ENCODE measurements at regions not wholly inside any gene's neighbourhood (a gene's known extent, or its start where the extent isn't known, plus 50 kb on each side); places are given as distances from the start of the nearest gene placed in this dataset.

DNA sequence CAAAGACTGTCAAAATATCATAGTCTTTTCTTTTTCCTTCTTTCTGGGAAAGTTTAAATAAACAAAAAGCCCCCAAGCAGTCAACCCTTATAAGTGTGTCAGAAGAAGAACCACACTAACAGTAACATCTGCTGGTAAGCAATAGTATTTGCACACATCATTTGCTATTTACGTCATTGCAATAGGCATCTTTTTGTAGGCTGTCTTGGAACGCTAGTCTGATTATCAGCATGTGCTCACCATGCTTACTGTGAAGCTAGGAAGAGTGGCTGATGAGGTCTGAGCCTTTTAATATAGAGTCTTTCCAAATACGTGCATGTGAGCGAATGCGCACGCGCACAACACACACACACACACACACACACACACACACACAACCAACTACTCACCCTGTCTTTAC lies 599.0 kb upstream of the TPK1 start:
- Histone ChIP-seq H4K20me1 (replicated peaks in 1 of 2; ENCODE audit: control insufficient read depth in 1 of 2, insufficient read depth in 2 of 2, low read length in 2 of 2) (no peaks in the 10 kb centered on the region), H3K9ac (replicated peaks in 1 of 4; ENCODE audit: extremely low read depth in 1 of 4, low read depth in 3 of 4, low read length in 3 of 4) (no peak overlapping the region), H3K27me3 (replicated peaks in 1 of 4; ENCODE audit: control insufficient read depth in 3 of 4, extremely low read depth in 1 of 4, insufficient read depth in 3 of 4, low read length in 3 of 4) (no peaks in the 10 kb centered on the region), H3K4me1 (replicated peaks in 1 of 4; ENCODE audit: control insufficient read depth in 3 of 4, insufficient read depth in 4 of 4, low read length in 3 of 4) (no peaks in the 10 kb centered on the region), H2BK20ac (ENCODE audit: low read length) (no peak overlapping the region), H3K27ac (ENCODE audit: low read depth, low read length) (no peak overlapping the region), H3K14ac (ENCODE audit: insufficient read length) (no peak overlapping the region), H3K36me3 (ENCODE audit: control insufficient read depth in 2 of 4, insufficient read depth in 4 of 4, low read length in 3 of 4) (no peaks in the 10 kb centered on the region), H3K79me2 (ENCODE audit: control insufficient read depth in 1 of 2, insufficient read depth in 2 of 2, low read length in 2 of 2) (no peaks in the 10 kb centered on the region), H3K9me3 (ENCODE audit: insufficient read depth in 2 of 2, low read depth in 1 of 2, low read length in 1 of 2) (no peaks in the 10 kb centered on the region), H3K18ac (ENCODE audit: extremely low read depth, low read length) (no peak overlapping the region), H2BK5ac (ENCODE audit: low read depth, low read length) (no peak overlapping the region), H3K23ac (ENCODE audit: insufficient read length) (no peak overlapping the region), H4K91ac (replicated peaks; ENCODE audit: insufficient read length, low read length) (no peak overlapping the region), H2BK120ac (replicated peaks; ENCODE audit: low read depth, low read length) (no peak overlapping the region), H4K5ac (ENCODE audit: insufficient read length, low read depth, low read length) (no peak overlapping the region), H2BK15ac (ENCODE audit: low read length) (no peak overlapping the region), H3K56ac (replicated peaks; ENCODE audit: insufficient read length, low read depth, low read length) (no peak overlapping the region), H2BK12ac (ENCODE audit: low read depth, low read length) (no peak overlapping the region), H3K4ac (replicated peaks; ENCODE audit: insufficient read length, low read depth, low read length) (no peak overlapping the region), H3K23me2 (ENCODE audit: low read depth, low read length) (no peaks in the 10 kb centered on the region), H3K4me3 (ENCODE audit: extremely low read depth in 1 of 4, insufficient read depth in 2 of 4, low read depth in 3 of 4, low read length in 4 of 4) (no peak overlapping the region), H3K79me1 (ENCODE audit: low read depth, low read length) (no peaks in the 10 kb centered on the region), H3K4me2 (ENCODE audit: insufficient read depth in 1 of 2, low read depth in 2 of 2, low read length in 2 of 2) (no peak overlapping the region), H2AFZ (ENCODE audit: low read length) (no peak overlapping the region), H4K8ac (ENCODE audit: extremely low read depth, insufficient read depth, low read length) (no peak overlapping the region), H2AK5ac (ENCODE audit: low read depth, low read length) (no peak overlapping the region)
- FAIRE-seq (no peak), DNase-seq (ENCODE audit: low read depth in 1 of 2, low spot score in 2 of 2) (no peak)
- TF ChIP-seq EP300 (IDR thresholded peaks at IDR 0.05; ENCODE audit: borderline replicate concordance in 1 of 2, low read depth in 2 of 2, low read length in 2 of 2) = no peak
- no peak for TF ChIP-seq TAF1 (IDR thresholded peaks at IDR 0.05; ENCODE audit: low read depth, low read length)
- TF ChIP-seq, protein P1, sequence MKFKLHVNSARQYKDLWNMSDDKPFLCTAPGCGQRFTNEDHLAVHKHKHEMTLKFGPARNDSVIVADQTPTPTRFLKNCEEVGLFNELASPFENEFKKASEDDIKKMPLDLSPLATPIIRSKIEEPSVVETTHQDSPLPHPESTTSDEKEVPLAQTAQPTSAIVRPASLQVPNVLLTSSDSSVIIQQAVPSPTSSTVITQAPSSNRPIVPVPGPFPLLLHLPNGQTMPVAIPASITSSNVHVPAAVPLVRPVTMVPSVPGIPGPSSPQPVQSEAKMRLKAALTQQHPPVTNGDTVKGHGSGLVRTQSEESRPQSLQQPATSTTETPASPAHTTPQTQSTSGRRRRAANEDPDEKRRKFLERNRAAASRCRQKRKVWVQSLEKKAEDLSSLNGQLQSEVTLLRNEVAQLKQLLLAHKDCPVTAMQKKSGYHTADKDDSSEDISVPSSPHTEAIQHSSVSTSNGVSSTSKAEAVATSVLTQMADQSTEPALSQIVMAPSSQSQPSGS (IDR thresholded peaks at IDR 0.05; ENCODE audit: low read length) = no peak
- no peak for TF ChIP-seq CBX5 (IDR thresholded peaks at IDR 0.05; ENCODE audit: low read depth, low read length)
- no peak for TF ChIP-seq CREB1 (IDR thresholded peaks at IDR 0.05)
- 94% methylated on average over 7 of the region's 7 CpGs; no CpG with 5 or more reads in 1 of the 2 experiments for WGBS, 2 experiments (ENCODE audit: extremely low coverage in 1 of 2, insufficient coverage in 1 of 2, insufficient read length in 1 of 2, insufficient replicate concordance in 2 of 2, low coverage in 1 of 2, low lambda C conversion rate in 2 of 2, missing lambda C conversion rate in 1 of 2)
- CTCF ChIA-PET (ENCODE audit: partially characterized antibody) = interaction anchor here (0.6 kb wide), 1 partner anchor 20 kb away, joined by 3 read pairs; no protein-coding TSS in a partner anchor
- POLR2A ChIA-PET (ENCODE audit: partially characterized antibody) = no interaction called here
